Type B pancreatic cell (in vitro differentiated cells): ENCODE measurements at regions not wholly inside any gene's neighbourhood (a gene's known extent, or its start where the extent isn't known, plus 50 kb on each side); places are given as distances from the start of the nearest gene placed in this dataset.

Experiments used
- DNase-seq: peaks from one replicate; pipeline ENCODE4 v3.0.0; 2021; ENCODE audit warnings: mixed read lengths; ENCODE audit not compliant: unreplicated experiment; ENCODE audit errors: extremely low spot score
- H3K27ac Mint-ChIP-seq: 2 replicates; pipeline ENCODE4 v1.8.0; 2021; ENCODE audit warnings: mild to moderate bottlenecking, mixed read lengths
- H3K27me3 Mint-ChIP-seq: 2 replicates; pipeline ENCODE4 v1.8.0; 2021; ENCODE audit warnings: mixed read lengths
- H3K36me3 Mint-ChIP-seq: 2 replicates; pipeline ENCODE4 v1.8.0; 2021; ENCODE audit warnings: mixed read lengths
- H3K4me1 Mint-ChIP-seq: one replicate; pipeline ENCODE4 v1.8.0; 2021; ENCODE audit warnings: mixed read lengths; ENCODE audit not compliant: unreplicated experiment
- H3K4me3 Mint-ChIP-seq: 2 replicates; pipeline ENCODE4 v1.8.0; 2021; ENCODE audit warnings: mild to moderate bottlenecking, mixed read lengths
- H3K9me3 Mint-ChIP-seq: 2 replicates; pipeline ENCODE4 v1.8.0; 2021; ENCODE audit warnings: mixed read lengths
- TF ChIP-seq, protein P1 (sequence below): fragments of 200-600 bp; sonication (generic); conservative IDR thresholded peaks from 2 replicates; pipeline ENCODE4 v1.5.0; 2021; ENCODE audit warnings: antibody characterized with exemption, mild to moderate bottlenecking

DNA sequence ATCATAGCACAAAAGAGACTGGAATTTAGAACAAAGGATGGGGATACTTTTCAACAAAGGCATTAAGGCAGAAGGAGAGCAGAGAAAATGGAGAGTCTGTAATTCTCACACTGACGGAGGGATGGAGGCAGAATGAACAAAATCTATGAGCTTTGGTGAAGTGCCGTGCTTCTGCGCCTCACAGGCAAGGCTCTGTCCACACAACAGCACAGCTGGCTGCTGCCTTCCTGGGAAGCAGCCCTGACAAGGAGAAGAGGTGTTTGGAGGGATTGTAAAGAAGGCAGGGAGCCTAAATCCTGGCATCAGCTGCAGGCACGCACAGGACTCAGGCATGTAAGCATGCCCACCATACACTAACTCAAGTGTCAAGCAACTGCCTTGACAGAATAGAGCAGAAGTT is 485.2 kb upstream of the KIF2A start:
- peaks cover 9% of the 10 kb centered on the region for H3K27me3 Mint-ChIP-seq
- H3K36me3 Mint-ChIP-seq: no peaks in the 10 kb centered on the region
- H3K27ac Mint-ChIP-seq: no peak overlapping the region
- DNase-seq: no peak
- no peak overlapping the region for H3K4me3 Mint-ChIP-seq
- no peaks in the 10 kb centered on the region for H3K9me3 Mint-ChIP-seq
- H3K4me1 Mint-ChIP-seq: peaks cover 18% of the 10 kb centered on the region
- TF ChIP-seq, protein P1, sequence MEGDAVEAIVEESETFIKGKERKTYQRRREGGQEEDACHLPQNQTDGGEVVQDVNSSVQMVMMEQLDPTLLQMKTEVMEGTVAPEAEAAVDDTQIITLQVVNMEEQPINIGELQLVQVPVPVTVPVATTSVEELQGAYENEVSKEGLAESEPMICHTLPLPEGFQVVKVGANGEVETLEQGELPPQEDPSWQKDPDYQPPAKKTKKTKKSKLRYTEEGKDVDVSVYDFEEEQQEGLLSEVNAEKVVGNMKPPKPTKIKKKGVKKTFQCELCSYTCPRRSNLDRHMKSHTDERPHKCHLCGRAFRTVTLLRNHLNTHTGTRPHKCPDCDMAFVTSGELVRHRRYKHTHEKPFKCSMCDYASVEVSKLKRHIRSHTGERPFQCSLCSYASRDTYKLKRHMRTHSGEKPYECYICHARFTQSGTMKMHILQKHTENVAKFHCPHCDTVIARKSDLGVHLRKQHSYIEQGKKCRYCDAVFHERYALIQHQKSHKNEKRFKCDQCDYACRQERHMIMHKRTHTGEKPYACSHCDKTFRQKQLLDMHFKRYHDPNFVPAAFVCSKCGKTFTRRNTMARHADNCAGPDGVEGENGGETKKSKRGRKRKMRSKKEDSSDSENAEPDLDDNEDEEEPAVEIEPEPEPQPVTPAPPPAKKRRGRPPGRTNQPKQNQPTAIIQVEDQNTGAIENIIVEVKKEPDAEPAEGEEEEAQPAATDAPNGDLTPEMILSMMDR: no peak

DNA sequence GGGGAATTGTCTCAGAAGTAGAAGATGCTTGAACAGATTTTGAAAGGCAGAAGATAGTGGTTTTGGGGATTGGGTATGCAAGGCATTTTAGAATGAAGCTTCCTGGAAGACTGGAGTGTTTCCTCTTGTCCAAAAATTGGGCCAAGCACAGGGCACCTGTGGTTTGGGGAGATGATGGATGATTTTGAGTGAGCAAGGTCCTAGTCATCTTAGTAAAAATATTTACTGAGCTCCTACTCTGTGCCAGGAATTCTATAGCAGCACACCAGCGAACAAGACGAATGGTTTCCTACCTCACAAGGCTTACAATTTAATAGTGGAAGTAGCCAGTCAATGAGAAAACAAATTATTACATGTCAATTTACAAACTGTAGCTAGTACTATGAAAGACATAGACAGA is 484.4 kb upstream of the KIF2A start:
- Mint-ChIP-seq H3K9me3 (no peaks in the 10 kb centered on the region), H3K27ac (no peak overlapping the region), H3K4me3 (no peak overlapping the region), H3K4me1 (peaks cover 18% of the 10 kb centered on the region), H3K27me3 (peaks cover 9% of the 10 kb centered on the region), H3K36me3 (no peaks in the 10 kb centered on the region)
- DNase-seq: no peak
- TF ChIP-seq, protein P1: no peak

DNA sequence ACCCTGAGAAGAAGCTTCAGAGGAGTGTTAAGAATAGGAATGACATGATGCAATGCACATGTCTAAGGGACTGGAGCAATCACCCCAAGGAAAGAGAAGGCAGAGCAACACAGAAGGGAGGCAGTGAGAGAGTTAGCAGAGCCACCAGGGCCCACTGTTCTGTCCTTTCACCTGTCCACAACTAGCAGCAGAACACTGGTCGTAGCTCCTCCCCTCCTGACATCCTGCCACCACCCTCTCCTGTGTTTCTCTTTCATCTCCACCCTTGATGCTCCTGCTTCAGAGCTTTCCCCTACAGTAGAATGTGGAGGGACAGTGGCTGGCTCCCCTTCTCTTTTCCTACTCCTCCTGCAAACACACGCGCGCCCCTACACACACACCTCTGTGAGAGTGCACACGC is 483.4 kb upstream of the KIF2A start:
- peaks cover 12% of the 10 kb centered on the region for H3K4me1 Mint-ChIP-seq
- H3K36me3 Mint-ChIP-seq: no peaks in the 10 kb centered on the region
- no peak overlapping the region for H3K27ac Mint-ChIP-seq
- H3K27me3 Mint-ChIP-seq: peaks cover 9% of the 10 kb centered on the region
- DNase-seq: no peak
- H3K9me3 Mint-ChIP-seq: no peaks in the 10 kb centered on the region
- H3K4me3 Mint-ChIP-seq: no peak overlapping the region
- TF ChIP-seq, protein P1: no peak

DNA sequence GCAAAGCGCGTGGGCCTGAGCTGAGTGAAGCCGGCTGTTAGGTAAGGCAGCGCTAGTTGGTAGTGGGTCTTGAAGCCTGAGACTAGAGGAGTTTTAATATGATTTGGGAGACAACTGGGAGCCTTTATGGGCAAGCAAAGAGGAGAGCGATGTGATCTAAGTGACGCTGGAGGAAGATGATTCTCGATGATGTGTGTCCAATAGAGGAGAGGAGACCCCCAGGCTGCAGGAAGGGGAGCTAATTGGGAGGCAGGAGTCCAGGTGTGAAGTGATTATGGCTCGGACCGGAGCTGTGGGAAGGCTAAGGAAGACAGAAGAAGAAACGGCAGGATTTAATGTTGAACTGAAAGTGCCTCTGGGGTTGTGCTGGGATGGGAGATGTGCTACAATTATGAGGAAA is 482.9 kb upstream of the KIF2A start:
- Mint-ChIP-seq H3K36me3 (no peaks in the 10 kb centered on the region), H3K4me1 (peaks cover 8% of the 10 kb centered on the region), H3K27me3 (peaks cover 9% of the 10 kb centered on the region), H3K9me3 (no peaks in the 10 kb centered on the region), H3K27ac (no peak overlapping the region), H3K4me3 (no peak overlapping the region)
- TF ChIP-seq, protein P1: no peak
- DNase-seq: no peak

DNA sequence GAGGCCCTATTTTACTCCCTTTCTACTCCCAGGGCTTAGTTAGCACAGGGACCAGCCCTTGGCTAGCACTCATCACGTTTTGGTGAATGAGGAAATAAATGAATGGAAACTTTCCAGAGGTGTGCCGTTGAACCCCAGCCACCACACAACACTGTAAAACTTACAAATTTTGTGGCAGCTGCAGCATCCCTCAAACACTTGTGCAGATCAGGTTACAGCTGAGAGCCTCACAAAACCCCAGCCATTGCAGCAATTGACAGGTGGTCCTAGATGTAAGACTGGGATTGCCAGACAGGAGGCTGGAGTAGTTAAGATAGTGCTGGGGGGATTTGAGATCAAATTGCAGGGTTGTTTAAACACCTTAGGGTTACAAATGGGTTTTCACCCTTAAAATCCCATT is 482.2 kb upstream of the KIF2A start:
- H3K27ac Mint-ChIP-seq: no peak overlapping the region
- no peaks in the 10 kb centered on the region for H3K36me3 Mint-ChIP-seq
- peaks cover 8% of the 10 kb centered on the region for H3K4me1 Mint-ChIP-seq
- TF ChIP-seq, protein P1: no peak
- H3K9me3 Mint-ChIP-seq: no peaks in the 10 kb centered on the region
- no peak for DNase-seq
- no peak overlapping the region for H3K4me3 Mint-ChIP-seq
- H3K27me3 Mint-ChIP-seq: peaks cover 9% of the 10 kb centered on the region

DNA sequence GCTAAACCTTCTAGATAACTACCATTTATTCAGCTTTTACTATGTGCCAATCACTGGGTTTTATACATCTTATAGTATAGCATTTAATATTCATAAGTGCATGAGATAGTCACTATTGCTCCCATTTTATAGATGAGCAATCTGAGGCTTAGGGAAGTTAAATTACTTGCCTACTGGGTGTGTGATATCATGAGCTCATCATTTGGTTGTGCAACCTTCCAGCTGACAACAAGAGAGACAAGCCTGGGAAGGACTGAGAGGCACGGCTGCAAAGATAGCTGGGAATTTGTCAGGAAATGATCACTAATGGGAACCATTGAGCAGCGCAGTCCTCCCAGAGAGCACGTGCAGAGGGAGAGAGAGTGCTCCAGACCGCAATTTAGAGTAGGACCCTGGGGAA is 481.6 kb upstream of the KIF2A start:
- TF ChIP-seq, protein P1: no peak
- DNase-seq: no peak
- Mint-ChIP-seq H3K9me3 (no peaks in the 10 kb centered on the region), H3K27me3 (peaks cover 9% of the 10 kb centered on the region), H3K36me3 (no peaks in the 10 kb centered on the region), H3K4me1 (peaks cover 8% of the 10 kb centered on the region), H3K4me3 (no peak overlapping the region), H3K27ac (no peak overlapping the region)
